ENCODE measurements at regions not wholly inside any gene's neighbourhood (a gene's known extent, or its start where the extent isn't known, plus 50 kb on each side); places are given as distances from the start of the nearest gene placed in this dataset.

GRCh38 chr9:31142456-31142855 is 1242.0 kb upstream of the ACO1 start:
- Mint-ChIP-seq H3K4me1 (ENCODE audit: low read depth, unreplicated experiment) (no peaks in the 10 kb centered on the region), H3K36me3 (ENCODE audit: unreplicated experiment) (no peaks in the 10 kb centered on the region)
- no peak for DNase-seq

GRCh38 chr9:31144614-31145013 is 1239.8 kb upstream of the ACO1 start:
- no peaks in the 10 kb centered on the region for H3K9me3 Mint-ChIP-seq (ENCODE audit: unreplicated experiment)
- TF ChIP-seq, protein P1, sequence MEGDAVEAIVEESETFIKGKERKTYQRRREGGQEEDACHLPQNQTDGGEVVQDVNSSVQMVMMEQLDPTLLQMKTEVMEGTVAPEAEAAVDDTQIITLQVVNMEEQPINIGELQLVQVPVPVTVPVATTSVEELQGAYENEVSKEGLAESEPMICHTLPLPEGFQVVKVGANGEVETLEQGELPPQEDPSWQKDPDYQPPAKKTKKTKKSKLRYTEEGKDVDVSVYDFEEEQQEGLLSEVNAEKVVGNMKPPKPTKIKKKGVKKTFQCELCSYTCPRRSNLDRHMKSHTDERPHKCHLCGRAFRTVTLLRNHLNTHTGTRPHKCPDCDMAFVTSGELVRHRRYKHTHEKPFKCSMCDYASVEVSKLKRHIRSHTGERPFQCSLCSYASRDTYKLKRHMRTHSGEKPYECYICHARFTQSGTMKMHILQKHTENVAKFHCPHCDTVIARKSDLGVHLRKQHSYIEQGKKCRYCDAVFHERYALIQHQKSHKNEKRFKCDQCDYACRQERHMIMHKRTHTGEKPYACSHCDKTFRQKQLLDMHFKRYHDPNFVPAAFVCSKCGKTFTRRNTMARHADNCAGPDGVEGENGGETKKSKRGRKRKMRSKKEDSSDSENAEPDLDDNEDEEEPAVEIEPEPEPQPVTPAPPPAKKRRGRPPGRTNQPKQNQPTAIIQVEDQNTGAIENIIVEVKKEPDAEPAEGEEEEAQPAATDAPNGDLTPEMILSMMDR (IDR thresholded peaks at IDR 0.05; ENCODE audit: partially characterized antibody, unreplicated experiment): no peak

More at GRCh38 chr9:31142456-31142855, 1242.0 kb upstream of the ACO1 start:
- no peaks in the 10 kb centered on the region for H3K27me3 Mint-ChIP-seq (ENCODE audit: unreplicated experiment)
- TF ChIP-seq, protein P1 (IDR thresholded peaks at IDR 0.05; ENCODE audit: partially characterized antibody, unreplicated experiment): no peak
- no peaks in the 10 kb centered on the region for H3K9me3 Mint-ChIP-seq (ENCODE audit: unreplicated experiment)
- H3K4me3 Mint-ChIP-seq (ENCODE audit: unreplicated experiment): no peak overlapping the region
- no peak overlapping the region for H3K27ac Mint-ChIP-seq (ENCODE audit: unreplicated experiment)

DNA sequence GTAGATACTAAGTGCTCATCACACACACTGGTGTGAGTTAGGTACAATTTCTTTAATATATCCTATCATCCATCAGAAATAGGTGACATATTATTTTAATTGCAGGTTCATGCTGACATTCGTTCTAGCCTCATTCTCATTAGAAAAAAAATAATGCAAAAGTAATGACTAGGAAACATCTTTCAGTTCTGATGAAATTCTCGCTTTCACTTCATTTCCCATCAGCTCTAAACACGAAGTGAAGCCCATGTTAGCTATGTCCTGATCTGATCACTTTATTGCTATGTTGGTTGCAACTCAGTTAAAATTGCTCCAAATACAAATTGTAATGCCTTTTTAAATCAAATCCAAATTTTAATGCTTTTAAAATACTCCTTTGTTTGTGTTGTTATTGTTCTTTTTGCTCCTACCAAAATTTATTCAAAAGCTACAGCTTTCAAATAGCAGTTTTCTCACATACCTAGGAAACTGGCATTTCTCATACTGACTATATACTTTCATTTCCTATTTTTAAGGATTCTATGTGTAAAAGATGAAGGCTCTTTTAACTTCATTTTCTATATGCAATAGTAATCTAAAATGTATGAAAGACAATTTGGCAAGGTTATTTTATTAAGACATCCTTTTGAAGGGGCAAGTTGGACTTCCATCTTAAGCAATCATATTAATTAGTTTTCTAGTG is 1237.8 kb upstream of the ACO1 start:
- no peak overlapping the region for H3K27ac Mint-ChIP-seq (ENCODE audit: unreplicated experiment)
- TF ChIP-seq, protein P1 (IDR thresholded peaks at IDR 0.05; ENCODE audit: partially characterized antibody, unreplicated experiment): no peak
- no peaks in the 10 kb centered on the region for H3K36me3 Mint-ChIP-seq (ENCODE audit: unreplicated experiment)
- no peak overlapping the region for H3K4me3 Mint-ChIP-seq (ENCODE audit: unreplicated experiment)
- H3K9me3 Mint-ChIP-seq (ENCODE audit: unreplicated experiment): no peaks in the 10 kb centered on the region
- no peaks in the 10 kb centered on the region for H3K27me3 Mint-ChIP-seq (ENCODE audit: unreplicated experiment)
- no peak for DNase-seq
- no peaks in the 10 kb centered on the region for H3K4me1 Mint-ChIP-seq (ENCODE audit: low read depth, unreplicated experiment)

More at GRCh38 chr9:31144614-31145013, 1239.8 kb upstream of the ACO1 start:
- Mint-ChIP-seq H3K27ac (ENCODE audit: unreplicated experiment) (no peak overlapping the region), H3K4me3 (ENCODE audit: unreplicated experiment) (no peak overlapping the region), H3K27me3 (ENCODE audit: unreplicated experiment) (no peaks in the 10 kb centered on the region), H3K36me3 (ENCODE audit: unreplicated experiment) (no peaks in the 10 kb centered on the region), H3K4me1 (ENCODE audit: low read depth, unreplicated experiment) (no peaks in the 10 kb centered on the region)
- DNase-seq: no peak

- TF ChIP-seq, protein P1 (IDR thresholded peaks at IDR 0.05; ENCODE audit: partially characterized antibody, unreplicated experiment): no peak
- Mint-ChIP-seq H3K4me1 (ENCODE audit: low read depth, unreplicated experiment) (no peaks in the 10 kb centered on the region), H3K27me3 (ENCODE audit: unreplicated experiment) (no peaks in the 10 kb centered on the region), H3K27ac (ENCODE audit: unreplicated experiment) (no peak overlapping the region), H3K9me3 (ENCODE audit: unreplicated experiment) (peaks cover 3% of the 10 kb centered on the region), H3K36me3 (ENCODE audit: unreplicated experiment) (no peaks in the 10 kb centered on the region), H3K4me3 (ENCODE audit: unreplicated experiment) (no peak overlapping the region)
- DNase-seq: no peak
Measured at GRCh38 chr9:31153250-31153840, 1231.1 kb upstream of the ACO1 start.

DNA sequence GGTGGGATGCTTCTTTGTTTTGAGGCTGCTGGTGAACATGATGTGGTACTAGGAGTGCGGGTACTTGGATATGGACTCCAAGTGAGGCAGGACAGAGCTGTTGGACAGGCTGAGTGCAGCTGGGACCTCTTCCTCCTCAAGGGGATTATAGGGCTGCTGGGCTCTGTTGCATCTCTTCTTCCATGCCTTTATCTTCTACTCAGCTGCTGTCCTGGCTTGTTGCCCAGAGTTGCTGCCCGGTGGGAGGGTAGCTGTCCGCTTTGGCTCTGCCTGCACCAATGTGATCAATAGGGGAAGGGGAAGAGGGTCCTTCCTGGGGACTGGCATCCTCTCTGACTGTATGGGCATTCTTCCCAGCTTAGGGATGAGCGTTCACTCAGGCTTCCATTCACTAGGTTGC is 1217.9 kb upstream of the ACO1 start:
- Mint-ChIP-seq H3K36me3 (ENCODE audit: unreplicated experiment) (no peaks in the 10 kb centered on the region), H3K4me3 (ENCODE audit: unreplicated experiment) (no peak overlapping the region), H3K27ac (ENCODE audit: unreplicated experiment) (no peak overlapping the region), H3K9me3 (ENCODE audit: unreplicated experiment) (no peaks in the 10 kb centered on the region), H3K4me1 (ENCODE audit: low read depth, unreplicated experiment) (no peaks in the 10 kb centered on the region), H3K27me3 (ENCODE audit: unreplicated experiment) (no peaks in the 10 kb centered on the region)
- DNase-seq: no peak
- TF ChIP-seq, protein P1 (IDR thresholded peaks at IDR 0.05; ENCODE audit: partially characterized antibody, unreplicated experiment): no peak
